Heart right ventricle (tissue), 16 donors: ENCODE measurements at regions not wholly inside any gene's neighbourhood (a gene's known extent, or its start where the extent isn't known, plus 50 kb on each side); places are given as distances from the start of the nearest gene placed in this dataset.

ENCODE experiments used
- ATAC-seq, 8 donors: fragments of 200-7000 bp; cut with Tn5 transposase; one replicate each; pipeline ENCODE4 v1.9.1; 2020; ENCODE audit warnings: mild to moderate bottlenecking in 8 of 8, moderate library complexity in 8 of 8, moderate number of reproducible peaks in 1 of 8
- DNase-seq, 2 donors: peaks; one replicate each; pipeline ENCODE4 v3.0.0-alpha.2; 2020
- H3K27ac ChIP-seq, 10 donors: fragments of 200-600 bp; sonication (generic) in 2 of 10; one replicate each; pipeline versions ENCODE4 v1.5.0 to v1.8.0; 2020 to 2022; ENCODE audit warnings: mild to moderate bottlenecking in 3 of 10
- H3K27me3 ChIP-seq, 7 donors: fragments of 200-600 bp; one replicate each; pipeline ENCODE4 v1.8.0; 2021 to 2022; ENCODE audit warnings: mild to moderate bottlenecking in 2 of 7
- H3K36me3 ChIP-seq, 9 donors: fragments of 200-600 bp; sonication (generic) in 1 of 9; one replicate each; pipeline versions ENCODE4 v1.5.0 to v1.8.0; 2020 to 2022; ENCODE audit warnings: mild to moderate bottlenecking in 2 of 9
- H3K4me1 ChIP-seq, 9 donors: fragments of 200-600 bp; sonication (generic) in 1 of 9; one replicate each; pipeline versions ENCODE4 v1.5.0 to v1.8.0; 2020 to 2022; ENCODE audit warnings: mild to moderate bottlenecking in 4 of 9
- H3K4me3 ChIP-seq, 10 donors: fragments of 200-600 bp; sonication (generic) in 2 of 10; one replicate each; pipeline versions ENCODE4 v1.5.0 to v1.8.0; 2020 to 2022; ENCODE audit warnings: mild to moderate bottlenecking in 7 of 10, moderate library complexity in 2 of 10
- H3K9me3 ChIP-seq, 11 donors: fragments of 200-600 bp in 10 of 11; sonication (generic) in 2 of 11; one replicate each; pipeline versions ENCODE4 v1.5.0 to v1.8.0; 2013 to 2022; ENCODE audit warnings: mild to moderate bottlenecking in 2 of 11, control low read depth in 1 of 11, moderate library complexity in 1 of 11
- WGBS, 2 donors: extraction: QIAGEN DNeasy Blood & Tissue Kit; methylation state at CpG; one replicate each; pipeline ENCODE4 v1.1.7; 2013; ENCODE audit warnings: inconsistent platforms in 1 of 2; 5-methylcytosine and 5-hydroxymethylcytosine counted together
- intact Hi-C, 10 donors: fragments of 100-400 bp; cut with DNase I; formaldehyde crosslinking; loops; one replicate each; pipeline versions ENCODE4 v1.11.1 to v1.14.2; 2022
- TF ChIP-seq, protein P1 (sequence below), 9 donors: fragments of 200-600 bp; sonication (generic) in 2 of 9; IDR thresholded peaks; one replicate each; pipeline versions ENCODE4 v1.5.0 to v1.8.0; 2021 to 2022; ENCODE audit warnings: antibody characterized with exemption in 9 of 9, mild to moderate bottlenecking in 5 of 9, moderate library complexity in 1 of 9
- donor health status: Arrhythmogenic right ventricular cardiomyopathy.
- donor health status: ischemic (EF 13 %, LVEDD 7.1; RV severe dilation, severe dysfunction).
- donor health status: healthy with polysubstance abuse.
- donor health status: DM: no; HTN: yes; CAD: no.
- donor health status: DM: no; HTN: no; CAD: no.
- donor health status: ischemic (EF 25% LVEDD 6.9; RV normal size, moderate dysfunction).
- donor health status: ischemic (EF 25% LVEDD 5.7; RV mildly dilated, moderate dysfunction).
- donor health status: healthy.
- donor health status: DM: yes; HTN: yes; CAD: no.
- donor health status: Ischemic cardiomyopathy.
- donor health status: ischemic (EF 35%, LVEDD 5.7; RV mildly dilated, moderate dysfunction).
- donor health status: nonischemic (EF 11% LVEDD 7.7; RV severe dilation, severe dysfunction).
- donor health status: DM: yes; HTN: yes; CAD: no.
- donor health status: PGD.
- donor health status: ischemic (EF 29% LVEDD 5.4; RV normal size, mild dysfunction).
- donor health status: nonischemic (EF 23%, LVEDD 6.1; RV moderate dilation, normal function).

DNA sequence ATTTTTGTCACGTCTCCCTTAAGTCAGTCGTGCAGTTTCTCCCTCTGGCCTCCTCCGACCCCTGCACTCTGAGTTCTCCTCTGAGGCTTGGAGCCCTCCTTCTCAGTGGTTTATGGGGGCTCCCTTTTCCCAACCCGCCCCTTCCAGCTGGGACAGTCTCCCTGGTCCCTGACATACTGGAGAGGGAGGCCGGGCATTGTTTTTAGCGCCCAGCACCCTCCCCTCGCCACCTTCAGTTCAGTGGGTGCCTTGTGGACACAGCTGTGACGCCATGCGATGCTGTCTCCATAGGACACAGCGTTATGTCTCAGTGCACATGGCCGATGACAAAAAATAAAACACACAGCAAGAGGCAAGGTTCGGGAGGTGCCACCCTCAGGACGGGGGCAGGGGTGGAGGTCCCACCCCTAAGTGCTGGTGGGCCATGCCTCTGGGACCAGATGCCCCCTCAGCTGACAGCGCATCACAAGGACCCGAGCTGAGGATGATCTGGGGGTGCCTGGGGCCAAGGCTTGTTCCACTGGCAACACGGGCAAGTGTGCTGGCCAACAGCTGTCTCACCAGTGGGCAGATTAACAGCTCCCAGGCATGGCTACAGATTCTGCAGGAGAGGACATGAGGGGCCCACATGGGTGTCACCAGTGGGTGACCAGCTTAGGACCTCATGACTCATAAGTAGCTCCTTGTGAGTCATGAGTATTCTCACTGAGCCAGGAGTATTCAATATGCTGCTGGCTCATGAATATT is 81.6 kb downstream of the PLXNA1 start:
- TF ChIP-seq, protein P1, sequence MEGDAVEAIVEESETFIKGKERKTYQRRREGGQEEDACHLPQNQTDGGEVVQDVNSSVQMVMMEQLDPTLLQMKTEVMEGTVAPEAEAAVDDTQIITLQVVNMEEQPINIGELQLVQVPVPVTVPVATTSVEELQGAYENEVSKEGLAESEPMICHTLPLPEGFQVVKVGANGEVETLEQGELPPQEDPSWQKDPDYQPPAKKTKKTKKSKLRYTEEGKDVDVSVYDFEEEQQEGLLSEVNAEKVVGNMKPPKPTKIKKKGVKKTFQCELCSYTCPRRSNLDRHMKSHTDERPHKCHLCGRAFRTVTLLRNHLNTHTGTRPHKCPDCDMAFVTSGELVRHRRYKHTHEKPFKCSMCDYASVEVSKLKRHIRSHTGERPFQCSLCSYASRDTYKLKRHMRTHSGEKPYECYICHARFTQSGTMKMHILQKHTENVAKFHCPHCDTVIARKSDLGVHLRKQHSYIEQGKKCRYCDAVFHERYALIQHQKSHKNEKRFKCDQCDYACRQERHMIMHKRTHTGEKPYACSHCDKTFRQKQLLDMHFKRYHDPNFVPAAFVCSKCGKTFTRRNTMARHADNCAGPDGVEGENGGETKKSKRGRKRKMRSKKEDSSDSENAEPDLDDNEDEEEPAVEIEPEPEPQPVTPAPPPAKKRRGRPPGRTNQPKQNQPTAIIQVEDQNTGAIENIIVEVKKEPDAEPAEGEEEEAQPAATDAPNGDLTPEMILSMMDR (IDR thresholded peaks at IDR 0.05): no peak
- DNase-seq: no peak
- H3K36me3 ChIP-seq: no peaks in the 10 kb centered on the region
- H3K27me3 ChIP-seq: peaks cover 0 to 39% (median 7%) of the 10 kb centered on the region in 7 donors
- intact Hi-C loops: no loop called here
- peaks cover 0 to 7% (median 0%) of the 10 kb centered on the region in 11 donors for H3K9me3 ChIP-seq
- H3K27ac ChIP-seq: no peak overlapping the region
- no peaks in the 10 kb centered on the region for H3K4me1 ChIP-seq
- peak in 1 of 8 donors; percentile 49 for ATAC-seq
- no peak overlapping the region for H3K4me3 ChIP-seq
- WGBS, 2 donors: 81 to 87% methylated on average over 16 of the region's 16 CpGs

DNA sequence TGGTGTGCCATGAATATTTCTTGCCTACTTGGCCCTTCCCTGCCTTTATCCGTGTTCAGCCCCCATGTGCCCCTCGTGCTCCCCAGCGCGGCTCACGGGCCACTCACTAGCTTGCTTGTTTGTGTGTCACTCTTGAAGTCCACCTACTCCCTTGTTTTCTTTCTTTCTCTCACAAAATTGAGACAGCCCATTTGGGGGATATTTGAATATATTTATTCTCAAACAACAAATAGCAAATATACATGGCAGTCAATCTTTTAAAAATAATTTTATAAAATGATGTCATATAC is 82.2 kb downstream of the PLXNA1 start:
- TF ChIP-seq, protein P1 (IDR thresholded peaks at IDR 0.05): no peak
- H3K4me1 ChIP-seq: no peaks in the 10 kb centered on the region
- DNase-seq (no peak), ATAC-seq (no peak)
- H3K27ac ChIP-seq: no peak overlapping the region
- no peak overlapping the region for H3K4me3 ChIP-seq
- intact Hi-C loops: no loop called here
- H3K27me3 ChIP-seq: peaks cover 0 to 40% (median 10%) of the 10 kb centered on the region in 7 donors
- H3K9me3 ChIP-seq: peaks cover 0 to 1% (median 0%) of the 10 kb centered on the region in 11 donors
- WGBS, 2 donors: 86 to 89% methylated on average over 5 of the region's 5 CpGs
- H3K36me3 ChIP-seq: no peaks in the 10 kb centered on the region

DNA sequence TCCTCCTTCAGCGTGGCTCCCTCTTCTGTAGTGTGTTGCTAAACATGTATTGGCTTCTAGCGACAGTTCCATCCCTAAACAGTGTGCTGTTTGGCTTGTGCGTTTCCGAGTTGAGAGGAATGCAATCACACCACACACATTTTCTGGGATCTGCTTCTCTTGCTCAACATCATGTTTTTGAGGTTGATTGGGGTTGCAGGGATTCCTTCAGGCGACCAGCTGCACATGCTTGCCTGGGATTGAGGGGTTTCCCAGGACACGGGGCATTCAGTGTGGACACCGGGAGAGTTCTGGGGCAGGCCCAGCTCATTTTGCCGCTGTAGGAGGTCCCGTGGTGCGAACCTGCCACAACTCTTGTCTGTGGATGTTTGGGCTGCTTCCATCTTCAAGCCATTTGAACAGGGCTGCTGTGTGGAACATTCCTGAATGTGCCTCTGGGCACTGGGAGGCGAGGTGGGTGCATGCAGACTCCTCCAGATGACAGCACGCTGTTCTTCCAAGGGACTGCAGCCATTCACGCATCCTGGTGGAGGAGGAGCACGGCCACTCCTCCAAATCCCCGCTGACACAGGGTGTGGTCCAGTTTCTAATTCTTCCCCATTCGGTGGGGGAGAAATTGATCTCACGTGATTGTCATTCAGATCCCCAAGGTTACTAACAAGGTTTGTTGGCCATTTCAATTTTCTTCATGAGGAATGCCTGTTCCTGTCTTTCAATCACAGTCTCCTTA is 82.8 kb downstream of the PLXNA1 start:
- Histone ChIP-seq H3K36me3 (no peaks in the 10 kb centered on the region), H3K9me3 (no peaks in the 10 kb centered on the region), H3K4me1 (no peaks in the 10 kb centered on the region), H3K4me3 (no peak overlapping the region), H3K27me3 (peaks cover 0 to 42% (median 10%) of the 10 kb centered on the region in 7 donors), H3K27ac (no peak overlapping the region)
- TF ChIP-seq, protein P1 (IDR thresholded peaks at IDR 0.05): no peak
- ATAC-seq (no peak), DNase-seq (no peak)
- intact Hi-C loops: no loop called here
- 73 to 80% methylated on average over 17 of the region's 17 CpGs for WGBS, 2 donors

DNA sequence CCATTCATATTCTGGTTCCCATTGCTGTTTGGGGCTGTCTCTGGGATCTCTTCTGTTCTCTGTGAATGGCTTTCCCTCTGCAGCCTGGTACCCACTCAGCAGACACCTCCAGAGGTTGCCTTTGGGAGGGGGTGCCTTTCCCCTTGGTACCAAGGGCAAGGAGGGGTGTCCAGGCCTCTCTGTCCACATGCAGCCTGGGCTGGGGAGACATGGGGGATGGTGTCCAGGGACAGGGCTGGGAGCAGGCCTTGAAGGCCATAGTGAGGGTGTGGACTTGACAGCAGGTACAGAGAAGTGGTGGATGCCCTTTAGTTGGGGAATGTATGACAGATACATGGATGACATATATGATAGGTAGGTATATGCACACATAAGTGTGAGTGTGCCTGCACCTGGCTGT is 83.7 kb downstream of the PLXNA1 start:
- H3K9me3 ChIP-seq: no peaks in the 10 kb centered on the region
- TF ChIP-seq, protein P1 (IDR thresholded peaks at IDR 0.05): no peak
- no peaks in the 10 kb centered on the region for H3K36me3 ChIP-seq
- ATAC-seq (no peak), DNase-seq (no peak)
- intact Hi-C loops: no loop called here
- H3K27me3 ChIP-seq: peaks cover 0 to 39% (median 10%) of the 10 kb centered on the region in 7 donors
- no peaks in the 10 kb centered on the region for H3K4me1 ChIP-seq
- no peak overlapping the region for H3K4me3 ChIP-seq
- H3K27ac ChIP-seq: no peak overlapping the region
